IMR-90 (cell line): ENCODE measurements at regions not wholly inside any gene's neighbourhood (a gene's known extent, or its start where the extent isn't known, plus 50 kb on each side); places are given as distances from the start of the nearest gene placed in this dataset.

ENCODE experiments used
- ATAC-seq: fragments of 200-7000 bp; cut with Tn5 transposase; 2 replicates; pipeline ENCODE4 v1.9.1; 2020; ENCODE audit warnings: low read depth, mild to moderate bottlenecking, moderate library complexity
- BruUV-seq: library from RNA; stranded (reverse); fragments of 400-500 nt; replicated peaks from 2 replicates; lab custom pipeline; 2021; lab: Mats Ljungman, UMichigan
- CTCF ChIA-PET: fragments of 300-600 bp; formaldehyde crosslinking; extraction: SDS; loops from one replicate; lab custom pipeline; 2021; ENCODE audit warnings: antibody characterized with exemption; lab: Yijun Ruan, JAX
- POLR2A ChIA-PET: fragments of 300-600 bp; sonication (Branson Sonifier 250); formaldehyde crosslinking; loops from one replicate; lab custom pipeline; 2022; ENCODE audit warnings: antibody characterized with exemption; ENCODE audit not compliant: unreplicated experiment; lab: Charles Lee
- DNase-seq: peaks from one replicate; pipeline ENCODE4 v3.0.0; 2013
- H2AFZ ChIP-seq: replicated peaks from 2 replicates; pipeline ENCODE3; 2013; ENCODE audit warnings: low read length, mild to moderate bottlenecking; ENCODE audit not compliant: poor library complexity
- H2AK5ac ChIP-seq: 2 replicates; pipeline ENCODE4 v1.6.1; 2013; ENCODE audit warnings: low read depth, low read length, inconsistent platforms
- H2AK9ac ChIP-seq: replicated peaks from 2 replicates; pipeline ENCODE3; 2013; ENCODE audit warnings: mild to moderate bottlenecking, low read depth, low read length, moderate library complexity; ENCODE audit not compliant: poor library complexity
- H2BK120ac ChIP-seq: 2 replicates; pipeline ENCODE4 v1.6.1; 2013; ENCODE audit warnings: low read depth, low read length, inconsistent platforms
- H2BK15ac ChIP-seq: 3 replicates; pipeline ENCODE4 v1.6.1; 2013; ENCODE audit warnings: low read depth, low read length, inconsistent platforms
- H2BK20ac ChIP-seq: 2 replicates; pipeline ENCODE4 v1.6.1; 2013; ENCODE audit warnings: low read depth, mild to moderate bottlenecking, inconsistent platforms, low read length, moderate library complexity
- H2BK5ac ChIP-seq: 2 replicates; pipeline ENCODE4 v1.6.1; 2013; ENCODE audit warnings: mild to moderate bottlenecking, low read depth, low read length, inconsistent platforms; ENCODE audit not compliant: poor library complexity, severe bottlenecking
- H3K14ac ChIP-seq: replicated peaks from 2 replicates; pipeline ENCODE4 v1.6.1; 2013; ENCODE audit warnings: low read depth, low read length, inconsistent platforms
- H3K18ac ChIP-seq: 2 replicates; pipeline ENCODE4 v1.6.1; 2013; ENCODE audit warnings: low read depth, low read length, control low read depth
- H3K23ac ChIP-seq: 2 replicates; pipeline ENCODE4 v1.6.1; 2013; ENCODE audit warnings: low read depth, low read length, inconsistent platforms
- H3K27ac ChIP-seq: 2 replicates; pipeline ENCODE4 v1.5.1; 2013; ENCODE audit warnings: mild to moderate bottlenecking, control low read depth, low read length; ENCODE audit not compliant: insufficient read depth
- H3K27me3 ChIP-seq: 2 replicates; pipeline ENCODE4 v1.6.1; 2013; ENCODE audit warnings: low read length; ENCODE audit not compliant: control insufficient read depth, insufficient read depth
- H3K36me3 ChIP-seq: 2 replicates; pipeline ENCODE4 v1.6.1; 2013; ENCODE audit warnings: low read length, mixed read lengths; ENCODE audit not compliant: control insufficient read depth, insufficient read depth
- H3K4ac ChIP-seq: 2 replicates; pipeline ENCODE4 v1.6.1; 2013; ENCODE audit warnings: low read depth, low read length, inconsistent platforms
- H3K4me1 ChIP-seq: 2 replicates; pipeline ENCODE4 v1.6.1; 2013; ENCODE audit warnings: low read length, mixed read lengths; ENCODE audit not compliant: control insufficient read depth, insufficient read depth
- H3K4me2 ChIP-seq: 2 replicates; pipeline ENCODE4 v1.6.1; 2013; ENCODE audit warnings: low read depth, mild to moderate bottlenecking, control low read depth, low read length, moderate library complexity
- H3K4me3 ChIP-seq: 2 replicates; pipeline ENCODE4 v1.5.1; 2013; ENCODE audit warnings: low read depth, mild to moderate bottlenecking, control low read depth, low read length, moderate library complexity; ENCODE audit not compliant: insufficient read depth
- H3K56ac ChIP-seq: 2 replicates; pipeline ENCODE4 v1.6.1; 2013; ENCODE audit warnings: low read length, inconsistent platforms; ENCODE audit not compliant: insufficient read depth; ENCODE audit errors: extremely low read depth
- H3K79me1 ChIP-seq, 2 experiments: 2 replicates each; pipeline ENCODE4 v1.6.1; 2013; ENCODE audit warnings: low read length in 2 of 2, inconsistent platforms in 1 of 2, low read depth in 1 of 2
- H3K9ac ChIP-seq: 2 replicates; pipeline ENCODE4 v1.6.1; 2013; ENCODE audit warnings: low read depth, low read length, control low read depth
- H3K9me1 ChIP-seq: 2 replicates; pipeline ENCODE4 v1.6.1; 2013; ENCODE audit warnings: low read length, inconsistent platforms; ENCODE audit not compliant: insufficient read depth
- H3K9me3 ChIP-seq: 2 replicates; pipeline ENCODE4 v1.6.1; 2013; ENCODE audit warnings: low read length; ENCODE audit not compliant: control insufficient read depth, insufficient read depth
- H4K20me1 ChIP-seq: 2 replicates; pipeline ENCODE4 v1.6.1; 2013; ENCODE audit warnings: low read length, inconsistent platforms; ENCODE audit not compliant: insufficient read depth
- H4K5ac ChIP-seq: 2 replicates; pipeline ENCODE4 v1.6.1; 2013; ENCODE audit warnings: mild to moderate bottlenecking, low read depth, low read length, control low read depth
- H4K8ac ChIP-seq, 2 experiments: 2 replicates each; pipeline ENCODE4 v1.6.1; 2013; ENCODE audit warnings: low read depth in 2 of 2, low read length in 2 of 2, control low read depth in 1 of 2, inconsistent platforms in 1 of 2
- H4K91ac ChIP-seq: 2 replicates; pipeline ENCODE4 v1.6.1; 2013; ENCODE audit warnings: low read depth, low read length, inconsistent platforms; ENCODE audit not compliant: insufficient read depth
- BHLHE40 ChIP-seq: fragments of 150-350 bp; IDR thresholded peaks from 2 replicates; pipeline ENCODE4 v1.6.1; 2016; ENCODE audit warnings: mild to moderate bottlenecking, low read depth, low read length
- CEBPB ChIP-seq: IDR thresholded peaks from 2 replicates; pipeline ENCODE4 v1.6.1; 2012; ENCODE audit warnings: low read depth, low read length, improper control_type of control experiment
- CHD1 ChIP-seq: IDR thresholded peaks from 2 replicates; pipeline ENCODE4 v1.6.1; 2012; ENCODE audit warnings: low read depth, low read length, improper control_type of control experiment
- CTCF ChIP-seq: conservative IDR thresholded peaks from 2 replicates; pipeline ENCODE4 v1.5.1; 2012; ENCODE audit warnings: mild to moderate bottlenecking, low read depth, low read length, improper control_type of control experiment
- ELK1 ChIP-seq: fragments of 150-350 bp; IDR thresholded peaks from 2 replicates; pipeline ENCODE4 v1.6.1; 2016; ENCODE audit warnings: low read depth, mild to moderate bottlenecking, low read length, moderate library complexity, borderline replicate concordance
- FOS ChIP-seq: fragments of 150-350 bp; IDR thresholded peaks from 2 replicates; pipeline ENCODE4 v1.6.1; 2016; ENCODE audit warnings: low read depth, low read length
- MAFK ChIP-seq: IDR thresholded peaks from 2 replicates; pipeline ENCODE4 v1.6.1; 2012; ENCODE audit warnings: low read depth, low read length, improper control_type of control experiment
- MAZ ChIP-seq: IDR thresholded peaks from 2 replicates; pipeline ENCODE4 v1.6.1; 2012; ENCODE audit warnings: low read depth, mild to moderate bottlenecking, low read length, improper control_type of control experiment, moderate library complexity, borderline replicate concordance
- MXI1 ChIP-seq: IDR thresholded peaks from 2 replicates; pipeline ENCODE4 v1.6.1; 2012; ENCODE audit warnings: low read depth, mild to moderate bottlenecking, low read length, moderate library complexity, borderline replicate concordance
- NFE2L2 ChIP-seq: fragments of 150-350 bp; IDR thresholded peaks from 2 replicates; pipeline ENCODE4 v1.6.1; 2016; ENCODE audit warnings: low read depth, mild to moderate bottlenecking, low read length
- POLR2A ChIP-seq: IDR thresholded peaks from 2 replicates; pipeline ENCODE4 v1.6.1; 2012; ENCODE audit warnings: mild to moderate bottlenecking, low read depth, low read length
- RAD21 ChIP-seq: IDR thresholded peaks from 2 replicates; pipeline ENCODE4 v1.6.1; 2012; ENCODE audit warnings: low read length, improper control_type of control experiment
- RCOR1 ChIP-seq: IDR thresholded peaks from 2 replicates; pipeline ENCODE4 v1.6.1; 2012; ENCODE audit warnings: mild to moderate bottlenecking, low read length, improper control_type of control experiment; ENCODE audit not compliant: insufficient replicate concordance
- RFX5 ChIP-seq: IDR thresholded peaks from 2 replicates; pipeline ENCODE4 v1.8.0; 2012; ENCODE audit warnings: low read depth, mild to moderate bottlenecking, low read length, moderate library complexity
- SMC3 ChIP-seq: fragments of 150-350 bp; IDR thresholded peaks from 2 replicates; pipeline ENCODE4 v1.6.1; 2016; ENCODE audit warnings: low read depth, mild to moderate bottlenecking, antibody characterized with exemption, low read length, moderate library complexity
- USF2 ChIP-seq: fragments of 150-350 bp; IDR thresholded peaks from 2 replicates; pipeline ENCODE4 v1.6.1; 2017; ENCODE audit warnings: mild to moderate bottlenecking, antibody characterized with exemption, low read length, low read depth
- WGBS, 2 experiments: methylation state at CpG; one replicate each; pipeline versions ENCODE4 v1.1.5 to v1.1.7; 2013; ENCODE audit warnings: missing lambda C conversion rate in 2 of 2; ENCODE audit not compliant: insufficient read length in 1 of 2; ENCODE audit errors: extremely low coverage in 2 of 2; 5-methylcytosine and 5-hydroxymethylcytosine counted together
- dilution Hi-C: fragments of 300-500 bp; cut with HindIII; formaldehyde crosslinking; loops from one replicate; pipeline ENCODE4 v1.14.3; 2018; ENCODE audit warnings: low sequenced_read_pairs; ENCODE audit not compliant: unreplicated experiment
- in situ Hi-C: fragments of 300-500 bp; cut with MboI; formaldehyde crosslinking; loops from 3 replicates; pipeline ENCODE4 v1.14.3; 2019; ENCODE audit warnings: low sequenced_read_pairs, inconsistent platforms, mixed read lengths
- intact Hi-C: fragments of 100-400 bp; cut with micrococcal nuclease; formaldehyde crosslinking; loops from 2 replicates; pipeline ENCODE4 v1.10.0; 2022

- no CpG with 5 or more reads among the region's 4 CpGs for WGBS, 2 experiments
- Histone ChIP-seq H4K91ac (no peak overlapping the region), H3K18ac (no peak overlapping the region), H2BK15ac (no peak overlapping the region), H3K27ac (no peak overlapping the region), H3K4me2 (no peak overlapping the region), H3K14ac (no peak overlapping the region), H3K9me3 (no peaks in the 10 kb centered on the region), H3K9ac (no peak overlapping the region), H2AK5ac (no peak overlapping the region), H2AFZ (no peak overlapping the region), H2AK9ac (no peak overlapping the region), H3K23ac (no peak overlapping the region), H3K79me1 (no peaks in the 10 kb centered on the region), H3K56ac (no peak overlapping the region), H4K20me1 (no peaks in the 10 kb centered on the region), H2BK20ac (no peak overlapping the region), H3K4me3 (no peak overlapping the region), H2BK5ac (no peak overlapping the region), H3K4me1 (no peaks in the 10 kb centered on the region), H3K36me3 (no peaks in the 10 kb centered on the region), H3K9me1 (no peaks in the 10 kb centered on the region), H4K5ac (no peak overlapping the region), H3K4ac (no peak overlapping the region), H4K8ac (no peak overlapping the region), H3K27me3 (peaks cover 10% of the 10 kb centered on the region), H2BK120ac (no peak overlapping the region)
- DNase-seq (no peak), ATAC-seq (no peak)
- intact Hi-C loops: no loop called here
- ChIA-PET POLR2A (no interaction called here), CTCF (interaction anchor here (1.3 kb wide), 1 partner anchor 12 kb away, joined by 3 read pairs; no protein-coding TSS in a partner anchor)
- TF ChIP-seq CEBPB: no peak
- TF ChIP-seq RAD21: no peak
- TF ChIP-seq MAFK: no peak
- TF ChIP-seq FOS: no peak
- no peak for TF ChIP-seq USF2
- TF ChIP-seq ELK1: no peak
- no peak for TF ChIP-seq CHD1
- no peak for TF ChIP-seq NFE2L2
- TF ChIP-seq CTCF: no peak
- TF ChIP-seq MAZ: no peak
- TF ChIP-seq RFX5: no peak
- TF ChIP-seq MXI1: no peak
- TF ChIP-seq RCOR1: no peak
- no peak for TF ChIP-seq BHLHE40
- TF ChIP-seq SMC3: no peak
- no peak for TF ChIP-seq POLR2A
- dilution Hi-C loops: no loop called here
- in situ Hi-C loops: no loop called here
- no TSS peak for BruUV-seq
Measured at GRCh38 chr3:65276551-65276950, 588.8 kb upstream of the ADAMTS9 start.
